GM12891 (cell line): ENCODE measurements at regions not wholly inside any gene's neighbourhood (a gene's known extent, or its start where the extent isn't known, plus 50 kb on each side); places are given as distances from the start of the nearest gene placed in this dataset.

Experiments used
- DNase-seq: peaks from one replicate; pipeline ENCODE4 v3.0.0; 2011; ENCODE audit warnings: low spot score; ENCODE audit not compliant: insufficient read length
- FAIRE-seq: peaks from 2 replicates; lab custom pipeline; 2011; peaks lifted over from hg19 to GRCh38; lab: Jason Lieb, UNC
- PAX5 ChIP-seq: IDR thresholded peaks from 2 replicates; pipeline ENCODE4 v1.6.1; 2011; ENCODE audit warnings: low read length, moderate library complexity, mild to moderate bottlenecking; ENCODE audit not compliant: insufficient read depth, severe bottlenecking
- POLR2A ChIP-seq: IDR thresholded peaks from 2 replicates; pipeline ENCODE4 v1.6.1; 2011; ENCODE audit warnings: low read depth, low read length, control low read depth
- POLR2AphosphoS5 ChIP-seq: IDR thresholded peaks from 2 replicates; pipeline ENCODE4 v1.6.1; 2011; ENCODE audit warnings: low read depth, low read length, control low read depth
- POU2F2 ChIP-seq: IDR thresholded peaks from 2 replicates; pipeline ENCODE4 v1.6.1; 2011; ENCODE audit warnings: low read depth, mild to moderate bottlenecking, control low read depth, low read length, moderate library complexity
- SPI1 ChIP-seq: IDR thresholded peaks from 2 replicates; pipeline ENCODE4 v1.6.1; 2011; ENCODE audit warnings: low read depth, low read length, control low read depth
- TAF1 ChIP-seq: IDR thresholded peaks from 2 replicates; pipeline ENCODE4 v1.6.1; 2011; ENCODE audit warnings: low read depth, low read length, control low read depth

- DNase-seq (no peak), FAIRE-seq (no peak)
- no peak for TF ChIP-seq POLR2A
- TF ChIP-seq POU2F2: no peak
- TF ChIP-seq POLR2AphosphoS5: no peak
- TF ChIP-seq SPI1: no peak
- no peak for TF ChIP-seq PAX5
- no peak for TF ChIP-seq TAF1
Observed at GRCh38 chr3:65178703-65179102, 490.9 kb upstream of the ADAMTS9 start.

- DNase-seq: no peak
- no peak for TF ChIP-seq PAX5
- TF ChIP-seq POLR2AphosphoS5: no peak
- no peak for TF ChIP-seq SPI1
- no peak for TF ChIP-seq POU2F2
- TF ChIP-seq TAF1: no peak
- TF ChIP-seq POLR2A: no peak
- no peak for FAIRE-seq
Observed at GRCh38 chr3:65177960-65178376, 490.2 kb upstream of the ADAMTS9 start.

GRCh38 chr3:65174713-65175112, 486.9 kb upstream of the ADAMTS9 start:
- DNase-seq (no peak), FAIRE-seq (no peak)
- TF ChIP-seq POLR2AphosphoS5 (no peak), POLR2A (no peak)

- DNase-seq (no peak), FAIRE-seq (no peak)
- no peak for TF ChIP-seq SPI1
- TF ChIP-seq PAX5: no peak
- no peak for TF ChIP-seq POLR2A
- TF ChIP-seq TAF1: no peak
- no peak for TF ChIP-seq POU2F2
- TF ChIP-seq POLR2AphosphoS5: no peak
Observed at GRCh38 chr3:65173841-65174240, 486.0 kb upstream of the ADAMTS9 start.

- no peak for FAIRE-seq
- no peak for DNase-seq
- no peak for TF ChIP-seq PAX5
- no peak for TF ChIP-seq POLR2A
- no peak for TF ChIP-seq TAF1
- TF ChIP-seq SPI1: no peak
Observed at GRCh38 chr3:65172209-65172608, 484.4 kb upstream of the ADAMTS9 start.

GRCh38 chr3:65170390-65171042, 482.7 kb upstream of the ADAMTS9 start:
- TF ChIP-seq POU2F2: no peak
- TF ChIP-seq POLR2AphosphoS5: no peak
- no peak for TF ChIP-seq SPI1
- no peak for TF ChIP-seq PAX5
- TF ChIP-seq POLR2A: no peak
- no peak for TF ChIP-seq TAF1
- no peak for FAIRE-seq
- DNase-seq: no peak

- FAIRE-seq (no peak), DNase-seq (no peak)
- TF ChIP-seq POLR2A (no peak), POU2F2 (no peak), PAX5 (no peak), POLR2AphosphoS5 (no peak), TAF1 (no peak), SPI1 (no peak)
Observed at GRCh38 chr3:65169961-65170360, 482.2 kb upstream of the ADAMTS9 start.

- FAIRE-seq (no peak), DNase-seq (no peak)
- TF ChIP-seq TAF1 (no peak), SPI1 (no peak), POLR2A (no peak), PAX5 (no peak), POLR2AphosphoS5 (no peak), POU2F2 (no peak)
Observed at GRCh38 chr3:65168547-65168946, 480.7 kb upstream of the ADAMTS9 start.

GRCh38 chr3:65166531-65166930, 478.7 kb upstream of the ADAMTS9 start:
- TF ChIP-seq PAX5 (no peak), TAF1 (no peak), POLR2A (no peak), POLR2AphosphoS5 (no peak), POU2F2 (no peak), SPI1 (no peak)
- FAIRE-seq: no peak
- DNase-seq: no peak

GRCh38 chr3:65158023-65158422, 470.2 kb upstream of the ADAMTS9 start:
- TF ChIP-seq POU2F2 (no peak), PAX5 (no peak), SPI1 (no peak), POLR2AphosphoS5 (no peak), TAF1 (no peak), POLR2A (no peak)
- DNase-seq: no peak
- no peak for FAIRE-seq
